Astrocyte of the cerebellum (primary cell): ENCODE measurements at regions not wholly inside any gene's neighbourhood (a gene's known extent, or its start where the extent isn't known, plus 50 kb on each side); places are given as distances from the start of the nearest gene placed in this dataset.

Experiments
- DNase-seq: peaks from one replicate; pipeline ENCODE4 v3.0.0-alpha.2; 2011; ENCODE audit warnings: low read depth
- H3K4me3 ChIP-seq: 2 replicates; pipeline ENCODE4 v1.5.1; 2011; ENCODE audit warnings: mild to moderate bottlenecking, low read depth, low read length, moderate library complexity
- CTCF ChIP-seq: IDR thresholded peaks from 2 replicates; pipeline ENCODE4 v1.5.1; 2012; ENCODE audit warnings: low read length, low read depth, moderate library complexity, mild to moderate bottlenecking; ENCODE audit errors: missing control alignments
- in situ Hi-C: cut with HindIII; loops from 2 replicates; pipeline ENCODE4 v1.10.0; 2017; ENCODE audit warnings: low sequenced_read_pairs

- no peak for TF ChIP-seq CTCF
- in situ Hi-C loops = no loop called here
- DNase-seq = no peak
- no peak overlapping the region for H3K4me3 ChIP-seq
Measured at GRCh38 chr13:82791035-82791434, 1091.2 kb downstream of the SLITRK1 start.

GRCh38 chr13:82772816-82773215 is 1109.5 kb downstream of the SLITRK1 start:
- in situ Hi-C loops = no loop called here
- H3K4me3 ChIP-seq = no peak overlapping the region
- DNase-seq = peak; percentile 4
- no peak for TF ChIP-seq CTCF

- no peak for DNase-seq
- no peak overlapping the region for H3K4me3 ChIP-seq
- in situ Hi-C loops = no loop called here
- no peak for TF ChIP-seq CTCF
Measured at GRCh38 chr13:82766732-82767321, 1115.4 kb downstream of the SLITRK1 start.

GRCh38 chr13:82758044-82758443 is 1124.2 kb downstream of the SLITRK1 start:
- no peak for DNase-seq

DNA sequence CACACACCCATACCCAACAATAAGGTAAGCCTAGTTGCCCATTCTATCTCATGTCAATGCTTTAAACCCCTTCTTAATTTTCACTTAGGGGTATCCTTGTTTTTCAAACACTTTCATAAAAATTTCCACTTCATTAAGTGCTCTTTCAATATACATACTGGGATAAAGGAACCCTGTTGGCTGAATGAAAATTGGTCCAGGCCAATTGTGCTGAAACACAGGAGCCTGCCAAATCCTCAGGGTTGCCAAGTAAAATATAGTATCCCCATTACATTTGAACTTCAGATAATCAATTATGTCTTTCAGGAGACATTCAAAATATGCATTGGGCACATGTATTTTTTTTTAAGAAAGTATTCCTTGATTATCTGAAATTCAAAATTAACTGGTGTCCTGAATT is 1131.1 kb downstream of the SLITRK1 start:
- TF ChIP-seq CTCF = no peak
- in situ Hi-C loops = no loop called here
- no peak overlapping the region for H3K4me3 ChIP-seq
- DNase-seq = no peak

More at GRCh38 chr13:82758044-82758443, 1124.2 kb downstream of the SLITRK1 start:
- peak; percentile 21 for TF ChIP-seq CTCF
- in situ Hi-C loops = no loop called here
- H3K4me3 ChIP-seq = no peak overlapping the region

DNA sequence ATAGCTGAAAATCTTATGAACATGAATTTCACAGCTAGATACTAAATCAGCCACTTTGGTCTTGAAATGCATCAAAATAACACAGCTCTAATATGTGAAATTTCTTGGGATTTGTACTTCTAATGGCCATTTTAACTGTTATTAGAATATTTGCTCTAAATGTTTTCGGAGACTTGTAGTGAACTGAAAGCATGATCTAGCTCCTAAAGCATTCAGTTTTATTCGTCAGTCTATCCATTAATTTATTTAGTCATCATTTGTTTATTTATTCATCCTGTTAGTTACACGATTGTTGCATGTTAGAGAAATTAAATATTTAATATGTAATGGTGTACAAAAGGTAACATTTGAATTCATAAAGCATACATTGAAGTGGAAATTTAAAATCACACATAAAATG is 1132.7 kb downstream of the SLITRK1 start:
- no peak for DNase-seq
- in situ Hi-C loops = no loop called here
- H3K4me3 ChIP-seq = no peak overlapping the region
- TF ChIP-seq CTCF = no peak
